IPS-11a (cell line): ENCODE measurements at regions not wholly inside any gene's neighbourhood (a gene's known extent, or its start where the extent isn't known, plus 50 kb on each side); places are given as distances from the start of the nearest gene placed in this dataset.
"Not testable (repeated sequence)": the region's sequence is repeated elsewhere in the genome, so short reads cannot be mapped to it uniquely, and the experiment has no call there.

Source experiments
- H3K4me3 ChIP-seq: one replicate; pipeline ENCODE4 v1.5.1; 2013; ENCODE audit warnings: low read depth, low read length, control low read depth

- H3K4me3 ChIP-seq: no peak overlapping the region
Observed at GRCh38 chr5:2886531-2886930, 135.1 kb upstream of the IRX2 start.

GRCh38 chr5:2883771-2884170 is 132.3 kb upstream of the IRX2 start:
- no peak overlapping the region for H3K4me3 ChIP-seq

DNA sequence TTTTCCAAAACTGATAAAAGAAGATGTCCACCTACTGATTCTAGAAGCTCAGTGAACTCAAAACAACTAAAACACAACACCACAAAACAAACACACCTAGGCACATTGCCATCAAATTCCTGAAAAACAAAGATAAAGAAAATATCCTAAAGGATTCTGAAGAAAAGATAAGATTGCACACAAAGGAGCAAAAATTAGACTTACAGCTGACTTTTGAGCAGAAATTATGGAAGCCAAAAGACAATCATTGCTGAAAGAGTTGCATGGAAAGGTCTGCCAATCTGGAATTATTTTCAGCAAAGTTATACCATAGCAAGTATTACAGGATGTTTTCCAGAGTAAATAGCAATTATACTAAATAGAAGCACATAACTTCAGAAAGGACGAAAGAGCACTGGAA is 128.2 kb upstream of the IRX2 start:
- no peak overlapping the region for H3K4me3 ChIP-seq

GRCh38 chr5:2877522-2877921 is 126.0 kb upstream of the IRX2 start:
- no peak overlapping the region for H3K4me3 ChIP-seq

DNA sequence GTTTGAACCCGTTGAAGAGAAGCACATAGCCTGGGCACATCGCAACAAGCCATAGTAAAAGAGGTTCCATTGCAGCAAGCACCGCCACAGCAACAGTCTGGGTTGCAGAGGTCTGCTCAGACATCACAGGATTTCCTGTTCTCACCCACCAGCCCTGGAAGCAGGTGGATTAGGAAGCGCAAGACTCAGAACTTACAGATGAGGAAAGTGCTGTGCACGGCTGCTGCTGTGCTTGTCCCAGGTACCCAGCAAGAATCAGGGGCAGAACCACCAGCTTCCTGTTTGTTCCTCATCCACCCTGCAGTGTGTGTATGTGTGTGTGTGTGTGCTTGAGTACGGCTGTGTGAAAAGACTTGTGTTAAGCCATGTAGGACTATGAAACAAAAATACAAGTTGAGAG is 124.7 kb upstream of the IRX2 start:
- H3K4me3 ChIP-seq: no peak overlapping the region

DNA sequence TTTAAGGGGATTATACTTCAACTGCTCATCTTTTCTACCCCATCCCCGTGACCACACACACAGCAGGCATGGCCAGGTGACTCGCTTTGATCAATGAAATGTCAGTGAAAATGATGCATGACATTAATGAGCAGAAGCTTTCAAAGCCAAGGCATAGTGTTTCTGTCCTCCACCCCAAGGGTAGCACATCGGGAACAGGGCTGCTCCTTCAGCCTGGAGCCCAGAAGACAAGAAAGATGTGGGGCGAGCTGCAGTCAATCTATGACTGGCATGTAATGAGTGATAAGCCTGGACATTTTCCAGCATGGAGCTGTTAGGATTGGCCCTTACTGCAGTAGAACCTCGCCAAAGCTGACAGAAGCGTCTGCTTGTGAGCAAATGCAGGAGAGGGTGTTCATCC is 122.6 kb upstream of the IRX2 start:
- H3K4me3 ChIP-seq: no peak overlapping the region

- no peak overlapping the region for H3K4me3 ChIP-seq
Observed at GRCh38 chr5:2872676-2873075, 121.2 kb upstream of the IRX2 start.

- no peak overlapping the region for H3K4me3 ChIP-seq
Observed at GRCh38 chr5:2871282-2871681, 119.8 kb upstream of the IRX2 start.

DNA sequence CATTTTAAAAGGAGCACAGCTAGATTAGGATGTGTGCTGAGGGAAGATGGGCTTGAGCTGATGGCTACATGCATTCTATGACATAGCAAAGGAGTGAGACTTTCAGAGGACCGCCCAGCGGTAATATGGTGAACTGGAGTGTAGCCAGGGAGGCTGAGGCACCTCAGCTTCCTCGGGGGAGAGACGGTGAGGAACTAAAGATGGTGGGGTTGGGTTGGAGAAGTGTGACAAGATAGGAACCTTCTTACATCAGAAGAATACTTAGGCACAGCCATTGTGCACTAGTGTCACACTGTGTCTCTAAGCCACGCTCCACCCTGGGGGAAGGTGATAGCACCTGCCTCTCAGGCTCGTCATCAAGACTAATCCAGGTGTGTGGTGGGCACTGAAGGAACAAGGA is 118.0 kb upstream of the IRX2 start:
- H3K4me3 ChIP-seq: no peak overlapping the region

DNA sequence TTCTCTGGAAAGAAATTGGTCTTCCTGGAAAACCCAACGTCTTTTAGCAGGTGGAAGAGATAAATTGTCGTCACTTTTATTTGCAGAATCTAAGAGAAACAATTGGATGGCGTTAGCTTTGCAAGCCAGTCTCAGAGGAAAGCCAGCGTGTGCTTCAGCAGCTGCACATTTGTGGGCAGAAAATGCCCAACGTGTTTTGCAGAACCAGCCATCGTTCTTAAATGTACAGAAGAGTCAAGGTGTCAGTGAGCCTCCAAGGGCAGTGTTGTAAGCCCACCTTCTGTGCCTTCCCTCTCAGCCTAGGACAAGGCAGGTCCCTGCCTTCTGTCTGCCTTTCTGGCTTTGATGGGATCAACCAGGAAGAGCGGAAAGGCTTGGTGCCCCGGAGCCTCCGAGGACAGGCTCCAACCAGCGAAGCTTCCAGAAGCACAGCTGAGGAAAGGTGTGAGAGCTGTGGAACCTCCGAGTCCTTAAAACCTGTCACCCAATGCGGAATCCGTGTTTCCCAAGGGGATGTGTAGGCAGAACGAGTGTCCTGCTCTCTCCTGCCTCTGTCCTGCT is 116.0 kb upstream of the IRX2 start:
- no peak overlapping the region for H3K4me3 ChIP-seq

- H3K4me3 ChIP-seq: no peak overlapping the region
Observed at GRCh38 chr5:2866662-2867372, 115.3 kb upstream of the IRX2 start.

GRCh38 chr5:2865856-2866255 is 114.4 kb upstream of the IRX2 start:
- no peak overlapping the region for H3K4me3 ChIP-seq

DNA sequence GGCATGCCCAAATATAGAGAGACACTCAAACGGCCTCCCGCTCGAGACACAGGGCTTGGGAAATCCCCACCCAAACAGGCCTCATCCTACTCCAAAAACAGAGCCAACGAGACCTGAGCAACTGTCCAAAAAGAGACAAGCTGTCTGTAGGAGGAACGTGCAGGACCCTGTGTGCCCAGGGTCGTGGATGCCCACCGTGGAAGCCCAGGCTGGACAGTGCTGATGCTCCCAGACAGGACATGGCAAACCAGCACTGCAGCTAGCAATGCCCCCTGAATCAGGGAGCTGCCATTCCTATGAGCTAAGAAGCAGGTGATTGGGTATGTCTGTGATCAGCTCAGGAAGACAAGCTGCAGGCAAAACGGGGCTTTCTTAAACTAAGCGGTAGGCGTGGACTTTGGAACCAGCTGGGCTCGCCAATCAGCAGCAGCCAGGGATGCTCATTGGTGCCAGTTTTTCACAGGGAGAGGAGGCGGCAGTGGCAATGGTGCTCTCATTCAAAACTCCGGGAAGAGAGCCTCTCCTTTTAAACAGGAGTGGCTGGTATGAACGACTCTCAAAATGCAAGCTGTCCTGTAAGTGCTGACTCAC is 113.1 kb upstream of the IRX2 start:
- H3K4me3 ChIP-seq: no peak overlapping the region

DNA sequence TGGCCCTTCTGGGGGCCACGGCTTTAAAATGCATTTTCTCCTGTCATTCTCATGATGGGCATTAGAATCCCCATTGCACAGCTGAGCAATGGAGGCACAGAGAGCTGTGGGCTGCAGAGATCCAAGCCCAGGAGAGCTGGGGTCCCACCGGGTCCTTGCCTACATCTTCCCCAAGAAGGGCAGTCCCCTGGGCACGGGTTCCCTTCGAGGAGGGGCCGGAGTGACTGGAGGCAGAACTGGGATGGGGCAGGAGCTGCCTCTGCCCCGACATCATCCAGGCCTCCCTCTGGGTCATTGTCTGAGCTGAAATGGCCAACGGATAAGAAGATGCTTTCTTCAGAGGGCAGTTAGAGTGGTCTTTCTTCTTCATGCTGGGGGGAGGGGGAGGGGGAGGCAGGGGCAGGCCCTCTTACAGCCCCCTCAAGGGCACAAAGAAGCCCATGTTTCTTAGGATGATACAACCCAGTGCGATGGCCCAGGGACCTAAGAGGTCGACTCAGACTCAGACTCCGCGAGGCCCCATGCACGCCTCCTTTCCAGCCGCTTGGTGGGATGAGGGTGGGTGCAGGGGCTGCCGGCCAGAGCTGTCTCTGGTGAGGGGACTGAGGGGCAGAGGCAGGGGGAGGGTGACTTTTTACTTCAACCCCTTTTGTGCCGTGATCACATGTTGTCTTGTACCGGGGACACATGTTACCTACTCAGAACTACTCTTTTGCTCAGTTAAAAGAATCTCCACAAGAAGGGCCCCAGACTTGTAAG is 112.4 kb upstream of the IRX2 start:
- no peak overlapping the region for H3K4me3 ChIP-seq

DNA sequence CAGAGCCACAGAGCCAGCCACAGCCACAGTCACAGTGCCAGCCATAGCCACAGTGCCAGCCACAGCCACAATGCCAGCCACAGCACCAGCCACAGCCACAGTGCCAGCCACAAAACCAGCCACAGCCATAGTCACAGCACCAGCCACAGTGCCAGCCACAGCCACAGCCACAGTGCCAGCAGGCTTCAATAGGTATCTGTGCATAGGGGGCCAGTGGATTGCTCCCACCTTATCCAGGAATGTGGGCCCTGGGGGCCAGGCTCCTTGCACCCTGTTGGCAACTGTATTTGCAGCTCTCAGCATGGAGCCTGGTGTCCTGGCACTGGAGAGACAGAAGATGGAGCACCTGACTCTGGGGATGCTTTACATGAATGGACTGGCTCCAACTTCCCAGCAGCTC is 111.7 kb upstream of the IRX2 start:
- H3K4me3 ChIP-seq: no peak overlapping the region

DNA sequence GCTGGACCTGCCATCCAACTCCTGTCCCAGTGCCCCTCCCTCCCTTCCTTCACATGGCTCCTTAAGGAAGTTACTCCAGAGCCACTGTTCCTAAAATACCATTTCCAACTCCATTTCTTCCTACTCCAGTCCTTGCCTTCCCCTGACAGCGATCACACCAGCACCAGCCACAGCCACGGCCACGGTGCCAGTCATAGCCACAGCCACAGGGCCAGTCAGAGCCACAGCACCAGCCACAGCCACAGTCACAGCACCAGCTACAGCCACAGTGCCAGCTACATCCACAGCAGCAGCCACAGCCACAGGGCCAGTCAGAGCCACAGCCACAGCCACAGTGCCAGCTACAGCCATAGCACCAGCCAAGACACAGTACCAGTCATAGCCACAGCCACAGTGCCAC is 110.7 kb upstream of the IRX2 start:
- H3K4me3 ChIP-seq: not testable (repeated sequence)

- no peak overlapping the region for H3K4me3 ChIP-seq
Observed at GRCh38 chr5:2861605-2862004, 110.1 kb upstream of the IRX2 start.

DNA sequence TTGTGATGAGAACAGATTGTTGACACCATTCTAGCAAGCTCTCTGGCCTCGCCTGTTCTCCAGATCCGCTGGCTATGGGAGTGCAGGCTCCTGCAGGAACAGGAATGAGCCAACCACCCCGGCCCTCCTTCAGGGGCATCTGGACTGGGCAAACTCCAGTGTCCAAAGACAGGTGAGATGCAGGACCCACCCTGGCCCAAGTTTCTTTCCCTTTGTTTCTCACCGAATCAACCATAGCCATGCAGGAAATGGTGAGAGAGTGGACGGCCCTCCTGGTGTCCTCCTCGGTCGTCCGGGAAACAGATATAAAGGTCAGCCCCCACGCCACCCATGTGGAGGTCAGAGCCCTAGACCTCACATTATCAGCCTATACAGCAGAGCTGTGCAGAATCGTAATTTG is 108.6 kb upstream of the IRX2 start:
- no peak overlapping the region for H3K4me3 ChIP-seq

DNA sequence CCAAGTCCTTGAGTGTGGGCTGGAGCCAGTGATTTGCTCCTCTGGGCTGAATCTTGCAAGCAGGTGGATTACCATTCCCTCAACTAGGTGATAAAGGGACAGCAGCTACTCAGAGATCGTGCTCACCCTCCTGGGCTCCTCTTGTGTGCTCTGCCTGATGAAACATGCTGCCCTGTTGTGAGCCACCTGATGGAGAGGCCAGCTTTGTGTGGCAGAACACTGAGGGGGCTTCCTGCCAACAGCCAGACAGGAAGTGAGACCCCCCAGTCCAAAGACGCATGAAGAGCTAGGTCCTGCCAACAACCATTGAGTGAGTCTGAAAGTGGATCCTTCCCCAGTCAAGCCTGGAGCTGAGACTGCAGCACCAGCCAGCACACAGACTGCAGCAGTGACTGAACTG is 106.4 kb upstream of the IRX2 start:
- H3K4me3 ChIP-seq: no peak overlapping the region

DNA sequence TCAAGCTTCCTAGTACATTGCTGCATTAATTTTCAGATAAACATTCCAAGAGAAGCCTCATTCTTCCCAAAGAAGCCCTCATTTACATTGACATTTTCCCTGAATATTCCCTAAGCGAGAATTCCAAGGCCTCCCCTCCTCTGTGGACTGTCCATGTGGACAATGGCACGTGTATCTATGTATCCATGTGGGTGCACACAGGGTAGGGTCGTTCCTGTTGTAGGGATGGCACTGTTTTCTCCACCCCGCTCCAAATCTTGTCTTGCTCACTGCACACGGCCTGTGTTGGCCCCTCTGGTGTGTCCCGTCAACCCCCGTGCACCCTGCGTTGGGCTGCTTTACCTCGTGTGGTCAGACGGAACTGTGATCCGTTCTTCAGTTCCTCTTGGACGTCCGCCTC is 104.7 kb upstream of the IRX2 start:
- H3K4me3 ChIP-seq: no peak overlapping the region

DNA sequence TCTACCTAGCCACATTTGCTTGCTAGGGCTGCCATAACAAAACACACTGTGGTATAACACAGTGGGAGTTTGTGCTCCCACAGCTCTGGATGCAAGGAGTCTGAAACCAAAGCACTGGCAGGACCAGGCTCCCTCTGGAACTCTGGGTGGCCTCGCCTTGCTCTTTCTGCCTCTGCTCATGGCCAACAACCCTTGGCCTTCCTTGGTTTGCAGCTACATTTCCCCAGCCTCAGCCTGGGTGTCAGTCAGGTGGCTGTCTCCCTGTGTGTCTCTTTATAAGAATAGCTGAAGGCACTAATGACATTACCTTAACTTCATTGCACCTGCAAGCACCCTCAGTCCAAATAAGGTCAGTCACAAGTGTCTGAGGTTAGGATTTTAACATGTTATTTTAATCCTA is 101.0 kb upstream of the IRX2 start:
- no peak overlapping the region for H3K4me3 ChIP-seq

DNA sequence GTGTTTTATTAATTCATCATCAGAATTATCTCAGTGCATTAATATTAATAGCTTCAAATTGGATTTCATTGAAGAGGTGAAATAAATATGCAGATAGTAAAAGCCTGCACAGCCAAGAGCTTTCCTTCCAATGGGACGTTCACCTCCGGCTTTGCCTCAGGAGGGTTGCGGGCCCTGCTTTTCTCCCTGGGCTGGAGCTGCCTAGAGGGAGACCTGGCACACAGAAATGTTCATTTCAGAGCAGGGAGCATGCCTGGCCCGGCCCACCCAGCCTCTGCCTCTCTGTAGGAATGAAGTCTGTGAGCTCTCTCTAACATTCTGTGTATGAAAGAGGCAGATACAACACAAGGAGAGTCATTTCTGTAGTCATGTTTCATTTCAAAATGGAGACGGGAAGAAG is 100.4 kb upstream of the IRX2 start:
- H3K4me3 ChIP-seq: no peak overlapping the region
